WERI-Rb-1 (cell line): ENCODE measurements at regions not wholly inside any gene's neighbourhood (a gene's known extent, or its start where the extent isn't known, plus 50 kb on each side); places are given as distances from the start of the nearest gene placed in this dataset.
A peak's percentile ranks its signal among the peaks of the same experiment; 100 is the strongest.
"Not testable (repeated sequence)": the region's sequence is repeated elsewhere in the genome, so short reads cannot be mapped to it uniquely, and the experiment has no call there.

Experiments used
- DNase-seq: peaks from one replicate; pipeline ENCODE4 v3.0.0-alpha.2; 2020
- H3K27ac ChIP-seq: fragments of 250-450 bp; sonication (Bioruptor Pico); 2 replicates; pipeline ENCODE4 v1.5.1; 2020; ENCODE audit warnings: mild to moderate bottlenecking, moderate library complexity
- H3K27me3 ChIP-seq: fragments of 250-450 bp; sonication (Bioruptor Pico); 2 replicates; pipeline ENCODE4 v1.5.1; 2021; ENCODE audit warnings: mild to moderate bottlenecking, low read depth, moderate library complexity; ENCODE audit not compliant: insufficient read depth, severe bottlenecking
- H3K36me3 ChIP-seq: fragments of 250-450 bp; sonication (Bioruptor Pico); 2 replicates; pipeline ENCODE4 v1.5.1; 2020; ENCODE audit warnings: mild to moderate bottlenecking, moderate library complexity
- H3K4me3 ChIP-seq: 2 replicates; pipeline ENCODE4 v1.5.1; 2011; ENCODE audit warnings: low read depth, mild to moderate bottlenecking, control low read depth, low read length
- H3K9me3 ChIP-seq: fragments of 250-450 bp; sonication (Bioruptor Pico); 2 replicates; pipeline ENCODE4 v1.5.1; 2021; ENCODE audit warnings: mild to moderate bottlenecking, moderate library complexity; ENCODE audit not compliant: severe bottlenecking
- CTCF ChIP-seq: IDR thresholded peaks from 2 replicates; pipeline ENCODE4 v1.5.1; 2011; ENCODE audit warnings: low read depth, mild to moderate bottlenecking, control low read depth, inconsistent platforms, low read length

- Histone ChIP-seq H3K4me3 (no peak overlapping the region), H3K9me3 (no peaks in the 10 kb centered on the region), H3K27ac (no peak overlapping the region), H3K36me3 (no peaks in the 10 kb centered on the region), H3K27me3 (no peaks in the 10 kb centered on the region)
- TF ChIP-seq CTCF: no peak
- DNase-seq: no peak
Observed at GRCh38 chr5:104001136-104001535, 438.5 kb upstream of the NUDT12 start.

DNA sequence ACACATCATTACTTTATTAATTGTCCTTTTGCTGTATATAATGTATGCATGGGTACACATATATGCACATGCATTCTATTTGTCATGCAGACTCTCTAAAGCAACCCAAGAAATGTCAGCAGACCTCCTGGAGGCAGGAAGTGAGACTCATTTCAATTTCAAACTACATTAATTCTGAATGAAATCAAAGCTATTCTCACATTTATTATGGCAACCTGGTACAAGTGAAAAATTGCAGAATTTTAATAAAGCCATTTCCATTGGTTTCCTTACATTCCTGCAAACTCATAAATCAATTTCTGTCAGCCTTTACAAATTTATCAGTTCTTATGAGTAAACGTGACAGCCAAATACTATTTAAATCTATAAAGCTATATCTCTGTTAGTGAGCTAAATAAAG lies 430.4 kb upstream of the NUDT12 start:
- H3K27me3 ChIP-seq: no peaks in the 10 kb centered on the region
- H3K9me3 ChIP-seq: no peaks in the 10 kb centered on the region
- no peaks in the 10 kb centered on the region for H3K36me3 ChIP-seq
- TF ChIP-seq CTCF: no peak
- no peak overlapping the region for H3K27ac ChIP-seq
- DNase-seq: no peak
- no peak overlapping the region for H3K4me3 ChIP-seq

- Histone ChIP-seq H3K4me3 (no peak overlapping the region), H3K27me3 (no peaks in the 10 kb centered on the region), H3K9me3 (no peaks in the 10 kb centered on the region), H3K36me3 (no peaks in the 10 kb centered on the region), H3K27ac (no peak overlapping the region)
- no peak for DNase-seq
- no peak for TF ChIP-seq CTCF
Observed at GRCh38 chr5:103990064-103990463, 427.5 kb upstream of the NUDT12 start.

GRCh38 chr5:103981592-103981991 lies 419.0 kb upstream of the NUDT12 start:
- Histone ChIP-seq H3K27ac (no peak overlapping the region), H3K36me3 (no peaks in the 10 kb centered on the region), H3K9me3 (no peaks in the 10 kb centered on the region), H3K27me3 (no peaks in the 10 kb centered on the region), H3K4me3 (no peak overlapping the region)
- no peak for TF ChIP-seq CTCF
- DNase-seq: no peak

GRCh38 chr5:103973669-103974068 lies 411.1 kb upstream of the NUDT12 start:
- H3K27me3 ChIP-seq: no peaks in the 10 kb centered on the region
- peak; percentile 41 for TF ChIP-seq CTCF
- no peaks in the 10 kb centered on the region for H3K9me3 ChIP-seq
- DNase-seq: no peak
- no peaks in the 10 kb centered on the region for H3K36me3 ChIP-seq
- no peak overlapping the region for H3K4me3 ChIP-seq
- H3K27ac ChIP-seq: no peak overlapping the region

DNA sequence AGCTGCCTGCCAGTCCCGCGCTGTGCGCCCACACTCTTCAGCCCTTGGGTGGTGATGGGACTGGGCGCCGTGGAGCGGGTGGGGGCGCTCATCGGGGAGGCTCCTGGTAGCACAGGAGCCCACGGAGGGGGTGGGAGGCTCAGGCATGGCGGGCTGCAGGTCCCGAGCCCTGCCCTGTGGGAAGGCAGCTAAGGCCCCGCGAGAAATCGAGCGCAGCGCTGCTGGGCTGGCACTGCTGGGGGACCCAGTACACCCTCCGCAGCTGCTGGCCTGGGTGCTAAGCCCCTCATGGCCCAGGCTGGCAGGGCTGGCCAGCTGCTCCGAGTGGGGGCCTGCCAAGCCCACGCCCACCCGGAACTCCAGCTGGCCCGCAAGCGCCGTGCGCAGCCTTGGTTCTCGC lies 403.7 kb upstream of the NUDT12 start:
- not testable (repeated sequence) for H3K27ac ChIP-seq, DNase-seq, H3K36me3 ChIP-seq, H3K9me3 ChIP-seq, H3K4me3 ChIP-seq, H3K27me3 ChIP-seq
